ENCODE measurements at regions not wholly inside any gene's neighbourhood (a gene's known extent, or its start where the extent isn't known, plus 50 kb on each side); places are given as distances from the start of the nearest gene placed in this dataset.

- no peak for DNase-seq (ENCODE audit: low read depth)
- H3K4me3 ChIP-seq (replicated peaks; ENCODE audit: low read depth, low read length) = no peak overlapping the region
- TF ChIP-seq, protein P1, sequence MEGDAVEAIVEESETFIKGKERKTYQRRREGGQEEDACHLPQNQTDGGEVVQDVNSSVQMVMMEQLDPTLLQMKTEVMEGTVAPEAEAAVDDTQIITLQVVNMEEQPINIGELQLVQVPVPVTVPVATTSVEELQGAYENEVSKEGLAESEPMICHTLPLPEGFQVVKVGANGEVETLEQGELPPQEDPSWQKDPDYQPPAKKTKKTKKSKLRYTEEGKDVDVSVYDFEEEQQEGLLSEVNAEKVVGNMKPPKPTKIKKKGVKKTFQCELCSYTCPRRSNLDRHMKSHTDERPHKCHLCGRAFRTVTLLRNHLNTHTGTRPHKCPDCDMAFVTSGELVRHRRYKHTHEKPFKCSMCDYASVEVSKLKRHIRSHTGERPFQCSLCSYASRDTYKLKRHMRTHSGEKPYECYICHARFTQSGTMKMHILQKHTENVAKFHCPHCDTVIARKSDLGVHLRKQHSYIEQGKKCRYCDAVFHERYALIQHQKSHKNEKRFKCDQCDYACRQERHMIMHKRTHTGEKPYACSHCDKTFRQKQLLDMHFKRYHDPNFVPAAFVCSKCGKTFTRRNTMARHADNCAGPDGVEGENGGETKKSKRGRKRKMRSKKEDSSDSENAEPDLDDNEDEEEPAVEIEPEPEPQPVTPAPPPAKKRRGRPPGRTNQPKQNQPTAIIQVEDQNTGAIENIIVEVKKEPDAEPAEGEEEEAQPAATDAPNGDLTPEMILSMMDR (IDR thresholded peaks at IDR 0.05; ENCODE audit: low read length, missing control alignments) = no peak
These were observed 437.2 kb upstream of the DAB1 start for GRCh38 chr1:57860931-57861565.

DNA sequence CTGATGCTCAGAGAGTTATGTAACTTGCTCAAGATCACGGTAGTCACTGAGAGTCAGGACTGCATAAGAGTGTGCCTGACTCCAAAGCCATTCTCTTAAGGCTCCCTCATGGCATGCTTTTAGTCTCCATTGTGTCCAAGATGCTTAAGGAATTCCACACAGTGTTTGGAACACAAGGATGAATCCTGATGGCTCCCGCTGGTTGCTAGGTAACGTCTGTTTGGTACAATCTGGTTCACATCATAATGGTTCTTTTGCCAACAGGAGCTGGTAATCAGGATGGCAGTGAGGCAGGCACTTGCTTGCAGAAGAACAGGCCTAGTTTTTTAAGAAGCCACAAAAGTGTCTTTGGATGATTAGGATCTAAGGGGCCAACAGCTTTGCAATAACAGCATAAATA is 436.5 kb upstream of the DAB1 start:
- DNase-seq (ENCODE audit: low read depth) = no peak
- H3K4me3 ChIP-seq (replicated peaks; ENCODE audit: low read depth, low read length) = no peak overlapping the region
- TF ChIP-seq, protein P1 (IDR thresholded peaks at IDR 0.05; ENCODE audit: low read length, missing control alignments) = no peak

DNA sequence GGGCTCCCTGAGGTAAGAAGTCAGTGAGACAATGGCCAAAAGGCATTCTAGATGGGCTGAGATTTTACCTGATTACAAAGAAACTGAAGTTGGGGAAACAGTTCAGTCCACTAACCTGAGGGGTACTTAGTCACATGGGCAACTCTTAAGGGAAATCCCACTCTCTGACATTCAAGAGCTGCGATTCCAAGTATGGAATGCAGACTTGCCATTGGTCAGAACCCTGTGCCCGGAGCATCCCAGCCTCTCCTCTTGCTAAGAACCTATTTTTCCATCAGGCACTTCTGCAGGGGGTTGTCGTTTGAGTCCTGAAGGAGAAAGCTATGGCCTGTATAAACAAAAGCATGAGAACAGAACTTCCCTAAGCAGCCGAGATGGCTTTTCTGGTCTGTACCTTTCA is 434.9 kb upstream of the DAB1 start:
- no peak for DNase-seq (ENCODE audit: low read depth)
- TF ChIP-seq, protein P1 (IDR thresholded peaks at IDR 0.05; ENCODE audit: low read length, missing control alignments) = no peak

DNA sequence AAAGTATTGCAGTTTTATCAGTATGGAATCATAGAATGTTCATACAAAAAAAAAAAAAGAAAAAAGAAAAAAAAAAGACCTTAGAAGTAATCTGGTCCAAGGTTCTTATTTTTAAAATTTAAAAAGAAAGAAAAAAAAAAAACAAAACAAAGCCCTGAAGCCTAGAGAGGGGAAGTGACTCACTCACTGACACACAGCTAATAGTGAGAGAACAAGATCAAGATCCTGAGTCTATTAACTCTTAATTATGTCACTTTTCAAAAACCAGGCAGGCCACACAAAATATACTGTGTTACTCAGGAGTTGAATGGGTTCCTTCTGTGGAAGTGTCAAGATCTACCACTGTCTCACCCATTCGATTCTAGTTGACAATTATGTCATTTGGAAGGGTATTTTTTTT is 433.9 kb upstream of the DAB1 start:
- no peak overlapping the region for H3K4me3 ChIP-seq (replicated peaks; ENCODE audit: low read depth, low read length)
- TF ChIP-seq, protein P1 (IDR thresholded peaks at IDR 0.05; ENCODE audit: low read length, missing control alignments) = no peak
- DNase-seq (ENCODE audit: low read depth) = peak; percentile 12

More for the DNA sequence above, 434.9 kb upstream of the DAB1 start:
- no peak overlapping the region for H3K4me3 ChIP-seq (replicated peaks; ENCODE audit: low read depth, low read length)

- no peak overlapping the region for H3K4me3 ChIP-seq (replicated peaks; ENCODE audit: low read depth, low read length)
- DNase-seq (ENCODE audit: low read depth) = no peak
- TF ChIP-seq, protein P1 (IDR thresholded peaks at IDR 0.05; ENCODE audit: low read length, missing control alignments) = no peak
These were observed 430.6 kb upstream of the DAB1 start for GRCh38 chr1:57854436-57854835.

- DNase-seq (ENCODE audit: low read depth) = no peak
- no peak overlapping the region for H3K4me3 ChIP-seq (replicated peaks; ENCODE audit: low read depth, low read length)
- TF ChIP-seq, protein P1 (IDR thresholded peaks at IDR 0.05; ENCODE audit: low read length, missing control alignments) = no peak
These were observed 426.5 kb upstream of the DAB1 start for GRCh38 chr1:57850176-57850940.
